HG03460 (cell line): ENCODE measurements at regions not wholly inside any gene's neighbourhood (a gene's known extent, or its start where the extent isn't known, plus 50 kb on each side); places are given as distances from the start of the nearest gene placed in this dataset.
"Not testable (repeated sequence)": the region's sequence is repeated elsewhere in the genome, so short reads cannot be mapped to it uniquely, and the experiment has no call there.

Experiments used
- ATAC-seq: cut with Tn5 transposase; IDR thresholded peaks from one replicate; pipeline ENCODE4 v1.9.1; 2021; ENCODE audit not compliant: unreplicated experiment

DNA sequence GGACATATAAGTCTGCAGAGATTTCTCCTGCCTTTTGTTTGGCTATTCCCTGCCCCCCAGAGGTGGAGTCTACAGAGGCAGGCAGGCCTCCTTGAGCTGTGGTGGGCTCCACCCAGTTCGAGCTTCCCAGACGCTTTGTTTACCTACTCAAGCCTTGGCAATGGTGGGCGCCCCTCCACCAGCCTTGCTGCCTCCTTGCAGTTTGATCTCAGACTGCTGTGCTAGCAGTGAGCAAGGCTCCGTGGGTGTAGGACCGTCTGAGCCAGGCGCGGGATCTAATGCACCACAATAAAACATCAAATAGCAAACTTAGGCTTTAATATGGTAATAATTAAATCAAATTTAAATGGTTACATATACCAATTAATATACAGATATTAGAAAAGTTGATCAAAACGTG is 525.4 kb downstream of the RERGL start:
- ATAC-seq: not testable (repeated sequence)

DNA sequence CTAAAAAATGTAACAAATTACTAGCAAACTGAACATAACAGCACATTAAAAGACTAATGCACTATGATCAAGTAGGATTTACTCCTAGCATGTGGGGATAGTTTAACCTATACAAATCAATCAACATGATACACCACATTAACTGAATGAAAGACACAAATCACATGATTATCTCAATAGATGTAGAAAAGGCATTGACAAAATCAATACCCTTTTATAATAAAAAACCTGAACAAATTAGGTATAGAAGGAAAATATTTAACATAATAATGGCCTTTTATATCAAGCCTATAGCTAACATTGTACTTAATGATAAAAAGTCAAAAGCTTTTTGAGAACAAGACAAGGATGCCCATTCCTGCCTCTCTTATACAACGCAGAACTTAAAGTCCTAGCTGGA is 540.0 kb downstream of the RERGL start:
- ATAC-seq: no peak

GRCh38 chr12:17540921-17541320 is 549.1 kb downstream of the RERGL start:
- ATAC-seq: no peak

- ATAC-seq: no peak
Measured at GRCh38 chr12:17528394-17528793, 561.6 kb downstream of the RERGL start.

DNA sequence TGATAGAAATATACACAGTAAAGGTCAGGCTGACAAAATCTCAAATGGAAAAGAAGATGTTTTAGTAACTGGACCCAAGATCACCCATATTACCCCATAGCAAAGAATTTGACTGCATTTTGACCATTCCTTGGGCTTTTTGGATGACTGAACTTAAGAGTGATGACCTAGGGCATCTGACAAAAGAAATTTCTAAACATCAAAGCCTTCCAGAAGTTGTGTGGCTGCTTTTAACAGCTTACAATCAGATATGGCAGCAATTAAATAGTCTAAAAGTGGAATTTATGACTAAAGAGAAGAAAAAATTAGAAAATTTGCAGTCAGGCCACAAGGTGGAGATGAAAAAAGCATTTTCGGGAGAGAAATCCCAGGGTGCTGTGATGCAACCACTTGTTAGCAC is 563.0 kb downstream of the RERGL start:
- no peak for ATAC-seq

DNA sequence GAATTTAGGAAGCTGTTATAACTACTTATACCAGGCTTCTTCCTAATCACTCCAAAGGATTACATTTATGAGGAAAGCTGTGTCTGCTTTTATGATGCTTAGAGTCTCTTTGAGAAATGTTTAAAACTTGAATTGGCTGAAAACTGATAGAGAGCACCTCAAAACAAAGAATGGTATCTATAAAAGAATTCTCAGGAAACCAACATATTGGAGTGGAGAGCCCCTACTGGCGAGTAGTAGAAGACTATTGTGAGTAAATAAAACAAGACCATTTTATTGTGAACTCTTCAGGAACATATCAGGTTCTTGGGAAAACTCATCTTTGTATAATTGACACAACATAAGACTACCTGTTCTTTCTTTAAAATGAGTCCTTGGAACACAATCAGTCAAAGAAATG is 578.6 kb downstream of the RERGL start:
- ATAC-seq: no peak

- no peak for ATAC-seq
Measured at GRCh38 chr12:17507336-17507735, 582.7 kb downstream of the RERGL start.

DNA sequence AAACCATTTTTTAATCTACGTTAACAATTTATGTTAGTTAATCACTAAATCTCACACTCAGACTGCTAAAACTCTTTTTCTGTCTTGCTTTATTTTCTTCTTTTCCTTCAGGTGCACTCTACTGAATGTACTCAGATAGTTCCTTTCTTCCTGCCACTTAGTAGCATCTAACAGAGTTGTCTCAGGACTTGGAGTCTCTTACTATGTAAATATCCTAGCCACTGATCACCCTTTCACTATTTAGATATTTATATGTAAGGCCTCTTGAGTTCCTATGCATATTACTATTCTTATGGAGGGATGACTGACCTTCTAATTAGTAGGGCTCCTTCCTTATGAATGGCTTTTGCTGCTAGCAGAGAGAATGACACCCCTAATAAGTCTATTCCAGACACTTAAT is 586.3 kb downstream of the RERGL start:
- no peak for ATAC-seq

- ATAC-seq: no peak
Measured at GRCh38 chr12:17489452-17489851, 600.5 kb downstream of the RERGL start.

- no peak for ATAC-seq
Measured at GRCh38 chr12:17478908-17479673, 610.9 kb downstream of the RERGL start.

- no peak for ATAC-seq
Measured at GRCh38 chr12:17470460-17470859, 619.5 kb downstream of the RERGL start.

DNA sequence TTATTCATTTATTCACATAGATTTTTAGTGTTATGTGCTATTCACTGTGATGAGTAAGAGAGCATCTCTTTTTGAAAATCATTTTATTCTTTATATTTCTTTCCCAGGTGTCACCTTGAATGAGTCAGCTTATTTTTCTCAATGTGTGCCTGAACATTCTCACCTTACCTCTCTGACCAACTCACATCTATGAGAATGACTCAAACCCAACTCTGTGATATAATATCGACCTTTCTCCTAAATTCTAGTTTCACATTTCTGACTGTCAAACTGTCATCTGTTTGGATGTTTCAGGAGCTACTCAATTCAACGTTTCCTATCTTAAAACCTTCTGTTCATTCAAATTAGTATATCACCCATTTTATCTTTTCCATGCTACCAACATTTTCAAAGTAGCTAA is 630.8 kb downstream of the RERGL start:
- ATAC-seq: no peak

DNA sequence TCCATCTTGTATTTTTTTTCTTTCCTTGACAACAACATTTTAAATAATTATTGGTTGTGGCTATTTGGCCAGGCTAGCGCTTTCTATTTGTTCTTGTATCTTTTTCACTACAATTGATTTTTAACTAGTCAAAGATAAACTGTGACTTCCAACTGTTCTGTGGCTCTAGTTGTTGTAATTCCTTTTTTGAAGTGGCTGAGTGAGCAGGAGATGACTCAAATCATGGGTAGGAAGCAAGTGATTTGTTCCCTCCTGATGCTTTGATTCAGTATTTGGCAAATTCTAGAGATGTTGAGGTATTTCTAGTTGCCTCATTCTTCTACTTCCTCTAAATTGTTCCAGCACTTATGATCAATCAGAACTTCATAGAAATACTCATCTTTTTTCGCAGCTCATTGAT is 633.5 kb downstream of the RERGL start:
- ATAC-seq: no peak

- no peak for ATAC-seq
Measured at GRCh38 chr12:17438141-17438540, 651.9 kb downstream of the RERGL start.

GRCh38 chr12:17416748-17417147 is 673.2 kb downstream of the RERGL start:
- ATAC-seq: no peak

GRCh38 chr12:17414596-17414995 is 675.4 kb downstream of the RERGL start:
- ATAC-seq: no peak

DNA sequence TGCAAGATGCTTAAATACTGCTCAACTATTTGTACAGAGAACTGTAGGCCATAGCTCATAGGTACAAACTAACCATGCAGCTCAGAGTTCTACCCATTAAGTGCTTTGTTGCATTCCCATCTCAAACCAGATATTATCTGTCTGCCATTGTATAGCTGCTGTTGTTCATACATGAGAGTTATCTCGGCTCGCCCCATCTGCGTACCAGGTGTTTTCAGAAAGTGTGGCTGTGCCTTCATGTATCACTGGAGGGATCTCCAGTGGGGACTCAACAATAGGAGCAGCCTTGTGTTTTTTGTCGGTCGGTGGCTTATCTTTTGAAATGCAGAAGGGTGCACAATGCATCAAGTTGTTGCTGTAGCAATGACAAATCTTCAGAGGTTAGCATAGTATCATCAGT is 678.3 kb downstream of the RERGL start:
- no peak for ATAC-seq

- ATAC-seq: no peak
Measured at GRCh38 chr12:17388679-17389078, 701.3 kb downstream of the RERGL start.

- ATAC-seq: no peak
Measured at GRCh38 chr12:17383321-17383720, 706.7 kb downstream of the RERGL start.

- no peak for ATAC-seq
Measured at GRCh38 chr12:17381211-17381610, 708.8 kb downstream of the RERGL start.

- ATAC-seq: no peak
Measured at GRCh38 chr12:17372508-17372907, 717.5 kb downstream of the RERGL start.

DNA sequence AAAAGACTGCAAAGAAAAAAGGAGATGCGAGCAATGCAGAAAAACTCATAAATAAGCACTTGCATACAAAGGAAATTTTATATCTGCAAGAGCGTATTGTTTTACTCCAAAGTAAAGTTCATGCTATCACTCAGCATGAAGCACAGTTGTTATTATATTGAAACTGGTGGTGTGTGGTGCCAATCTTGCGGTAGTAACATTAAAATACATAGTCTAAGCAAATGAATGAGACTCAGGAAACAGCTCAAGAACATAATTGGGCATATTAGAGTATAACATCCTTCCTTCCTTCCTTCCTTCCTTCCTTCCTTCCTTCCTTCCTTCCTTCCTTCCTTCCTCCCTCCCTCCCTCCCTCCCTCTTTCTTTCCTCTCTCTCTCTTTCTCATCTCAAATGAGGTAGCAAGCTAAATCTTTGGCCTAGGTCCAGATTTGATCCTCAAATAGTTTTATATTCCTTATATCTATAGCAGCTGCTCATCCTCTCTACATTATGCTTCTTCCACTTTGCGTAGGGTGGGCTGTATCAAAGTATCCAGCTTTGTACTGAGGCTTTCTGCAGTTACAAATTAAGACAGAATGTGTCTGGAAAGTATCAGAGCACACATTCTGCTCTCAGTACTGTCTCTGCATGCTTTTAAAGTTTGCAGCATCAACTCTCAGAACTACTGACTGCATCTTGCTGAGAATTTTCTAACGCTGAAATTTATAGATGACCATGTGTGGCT is 718.3 kb downstream of the RERGL start:
- no peak for ATAC-seq

DNA sequence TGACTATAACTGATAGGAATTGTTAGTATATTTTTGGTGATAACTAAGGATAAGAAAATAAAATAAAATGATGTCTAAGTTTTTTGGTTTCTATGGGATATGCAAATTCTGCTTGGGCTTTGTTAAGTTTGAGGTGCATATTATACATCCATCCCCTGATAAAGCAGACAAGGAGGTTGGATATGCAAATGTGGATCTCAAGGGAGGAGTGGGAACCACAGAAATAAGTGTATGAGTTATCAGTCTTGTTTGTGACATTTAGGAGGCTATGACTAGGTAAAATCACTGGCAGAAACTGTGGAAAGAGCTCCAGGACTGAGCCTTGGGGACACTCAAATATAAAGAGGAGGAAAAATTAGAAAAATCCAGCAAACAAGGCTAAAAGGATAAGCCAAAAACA is 719.4 kb downstream of the RERGL start:
- no peak for ATAC-seq
